GM08714 (cell line): ENCODE measurements at regions not wholly inside any gene's neighbourhood (a gene's known extent, or its start where the extent isn't known, plus 50 kb on each side); places are given as distances from the start of the nearest gene placed in this dataset.

Experiments
- H3K4me3 ChIP-seq: fragments of 200-500 bp; sonication (Bioruptor generic); 2 replicates; pipeline ENCODE4 v1.5.1; 2014; ENCODE audit warnings: mild to moderate bottlenecking, low read length, inconsistent platforms
- ZNF274 ChIP-seq: IDR thresholded peaks from 2 replicates; pipeline ENCODE4 v1.6.1; 2012; ENCODE audit warnings: mild to moderate bottlenecking, low read depth, low read length

DNA sequence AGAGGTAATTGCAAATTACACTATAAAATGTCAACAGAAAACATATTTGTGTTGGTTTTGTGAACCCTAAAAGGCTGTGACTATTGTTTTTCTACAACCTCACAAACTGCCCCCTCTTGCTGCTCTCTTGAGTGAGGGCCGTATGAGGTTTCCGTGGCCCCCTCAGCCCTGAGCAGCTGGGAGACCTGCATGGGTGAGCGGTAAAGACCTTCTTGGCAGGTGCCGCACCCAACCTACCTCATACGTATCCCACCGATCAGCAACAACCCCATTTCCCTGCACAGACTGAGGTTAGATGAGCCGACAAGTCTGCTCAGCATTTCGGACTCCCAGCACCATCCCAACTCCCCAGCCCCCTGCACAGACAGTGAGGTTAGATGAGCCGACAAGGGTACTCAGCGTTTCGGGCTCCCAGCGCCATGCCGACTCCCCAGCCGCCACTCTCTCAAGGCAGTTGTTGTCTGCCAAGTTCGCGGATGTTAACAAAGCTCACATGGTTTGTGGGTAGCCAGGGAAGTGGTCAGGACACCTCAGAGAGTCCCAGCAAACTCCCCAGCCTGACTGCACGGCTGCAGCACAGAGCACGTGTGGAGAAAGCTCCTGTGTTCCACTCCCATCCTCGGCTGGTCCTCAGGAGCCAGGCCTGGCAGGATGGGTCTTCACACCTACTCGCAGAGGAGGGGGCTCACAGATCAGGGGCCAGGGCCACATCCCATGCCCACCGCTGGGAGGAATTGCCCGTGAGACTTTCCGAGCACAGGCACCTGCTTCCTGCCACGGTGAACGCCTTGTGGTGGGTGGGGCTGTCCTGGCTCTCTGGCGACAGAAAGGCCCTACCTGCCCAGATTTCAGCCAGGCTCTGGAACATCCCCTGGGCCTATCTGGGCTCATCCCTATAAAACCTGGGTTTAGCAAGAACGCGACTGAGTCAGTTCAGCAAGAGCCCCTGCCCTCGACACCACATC is 502.9 kb downstream of the BRD1 start:
- H3K4me3 ChIP-seq: no peak overlapping the region
- no peak for TF ChIP-seq ZNF274

- H3K4me3 ChIP-seq: no peak overlapping the region
- no peak for TF ChIP-seq ZNF274
Measured at GRCh38 chr22:49323751-49324415, 503.8 kb downstream of the BRD1 start.

GRCh38 chr22:49322861-49323622 is 504.6 kb downstream of the BRD1 start:
- H3K4me3 ChIP-seq: no peak overlapping the region
- TF ChIP-seq ZNF274: no peak

DNA sequence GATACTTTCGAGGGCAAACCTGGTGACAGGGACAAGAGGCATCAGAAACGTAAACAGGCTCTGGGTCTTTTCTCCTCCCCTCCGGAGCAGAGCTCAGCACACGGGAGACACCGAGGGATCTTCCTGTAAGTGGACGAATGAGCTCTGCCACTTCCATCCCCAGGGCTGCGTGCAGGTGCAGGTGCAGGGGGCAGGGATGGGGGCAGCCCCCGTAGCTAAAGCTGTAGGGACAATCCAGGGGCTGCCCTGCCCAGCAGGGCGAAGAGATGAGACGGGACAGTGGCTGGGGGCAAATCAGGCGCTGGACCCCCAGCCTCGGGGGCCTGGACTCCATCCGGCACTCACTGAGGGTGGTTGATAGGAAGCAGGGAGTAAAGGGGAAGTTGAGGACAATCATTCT is 505.4 kb downstream of the BRD1 start:
- TF ChIP-seq ZNF274: no peak
- H3K4me3 ChIP-seq: no peak overlapping the region

- TF ChIP-seq ZNF274: no peak
- no peak overlapping the region for H3K4me3 ChIP-seq
Measured at GRCh38 chr22:49321477-49322055, 506.1 kb downstream of the BRD1 start.

DNA sequence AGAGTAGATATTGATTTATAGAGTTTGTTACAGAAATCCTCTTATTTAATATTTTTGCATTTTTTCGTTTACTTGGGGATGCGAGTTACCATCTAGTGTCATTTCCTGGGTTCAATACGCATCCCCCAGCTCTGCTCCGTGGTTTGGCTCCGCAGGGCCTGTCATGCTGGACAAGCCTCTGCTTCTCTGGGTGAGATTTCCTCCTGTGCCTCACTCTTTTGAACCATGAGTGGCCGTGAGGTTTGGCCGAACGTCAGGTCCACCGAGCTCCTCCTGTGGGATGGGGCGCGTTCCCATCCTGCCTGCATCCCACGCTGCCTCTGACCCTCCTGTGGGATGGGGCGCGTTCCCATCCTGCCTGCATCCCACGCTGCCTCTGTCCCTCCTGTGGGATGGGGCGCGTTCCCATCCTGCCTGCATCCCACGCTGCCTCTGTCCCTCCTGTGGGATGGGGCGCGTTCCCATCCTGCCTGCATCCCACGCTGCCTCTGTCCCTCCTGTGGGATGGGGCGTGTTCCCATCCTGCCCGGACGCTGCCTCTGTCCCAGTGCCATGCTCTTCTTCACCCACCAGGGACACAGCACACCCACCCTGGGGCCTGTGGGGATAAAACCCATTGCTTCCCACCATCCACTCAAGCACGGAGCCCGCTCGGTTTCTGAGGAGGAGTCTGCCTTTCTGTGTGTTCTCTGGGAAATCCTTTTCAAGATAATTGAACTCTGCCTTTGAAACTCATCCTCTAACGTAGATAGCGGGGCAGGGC is 506.8 kb downstream of the BRD1 start:
- H3K4me3 ChIP-seq: no peak overlapping the region
- no peak for TF ChIP-seq ZNF274

GRCh38 chr22:49317369-49317768 is 510.3 kb downstream of the BRD1 start:
- no peak for TF ChIP-seq ZNF274
- no peak overlapping the region for H3K4me3 ChIP-seq

- TF ChIP-seq ZNF274: no peak
- H3K4me3 ChIP-seq: no peak overlapping the region
Measured at GRCh38 chr22:49312601-49313000, 515.1 kb downstream of the BRD1 start.

- H3K4me3 ChIP-seq: no peak overlapping the region
- TF ChIP-seq ZNF274: no peak
Measured at GRCh38 chr22:49310354-49310753, 517.3 kb downstream of the BRD1 start.

- no peak overlapping the region for H3K4me3 ChIP-seq
- TF ChIP-seq ZNF274: no peak
Measured at GRCh38 chr22:49308300-49308699, 519.4 kb downstream of the BRD1 start.

- no peak for TF ChIP-seq ZNF274
- no peak overlapping the region for H3K4me3 ChIP-seq
Measured at GRCh38 chr22:49307870-49308269, 519.8 kb downstream of the BRD1 start.

- no peak for TF ChIP-seq ZNF274
Measured at GRCh38 chr22:49307481-49307830, 520.2 kb downstream of the BRD1 start.

GRCh38 chr22:49306632-49307480 is 520.8 kb downstream of the BRD1 start:
- TF ChIP-seq ZNF274: no peak

More at GRCh38 chr22:49307481-49307830, 520.2 kb downstream of the BRD1 start:
- no peak overlapping the region for H3K4me3 ChIP-seq

More at GRCh38 chr22:49306632-49307480, 520.8 kb downstream of the BRD1 start:
- no peak overlapping the region for H3K4me3 ChIP-seq
